UCSD-AML1 (cell line): ENCODE measurements at regions not wholly inside any gene's neighbourhood (a gene's known extent, or its start where the extent isn't known, plus 50 kb on each side); places are given as distances from the start of the nearest gene placed in this dataset.
"Not testable (repeated sequence)": the region's sequence is repeated elsewhere in the genome, so short reads cannot be mapped to it uniquely, and the experiment has no call there.

Experiments
- DNase-seq: peaks from one replicate; lab custom pipeline; 2025; ENCODE audit not compliant: unreplicated experiment; lab: John Stamatoyannopoulos, UW

DNA sequence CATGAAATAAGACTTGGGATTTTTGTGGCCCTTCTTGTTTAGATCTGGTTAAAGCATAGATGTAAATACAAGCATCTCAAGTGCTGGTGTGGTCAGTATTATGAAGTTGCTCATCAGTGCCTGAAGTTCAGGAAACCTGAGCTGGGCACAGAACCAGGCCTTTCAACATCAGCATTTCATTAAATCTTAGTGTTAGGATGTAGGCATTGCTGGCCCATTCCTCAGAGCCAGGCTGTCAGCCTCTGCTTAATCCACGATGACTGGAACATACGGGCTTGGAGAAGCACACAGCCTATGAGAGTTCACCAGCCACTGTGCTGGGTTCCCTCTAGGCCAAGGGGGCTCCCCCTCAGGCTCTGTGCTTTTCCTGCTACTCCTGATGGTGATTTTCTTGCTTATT lies 270.2 kb downstream of the EN1 start:
- DNase-seq: no peak

DNA sequence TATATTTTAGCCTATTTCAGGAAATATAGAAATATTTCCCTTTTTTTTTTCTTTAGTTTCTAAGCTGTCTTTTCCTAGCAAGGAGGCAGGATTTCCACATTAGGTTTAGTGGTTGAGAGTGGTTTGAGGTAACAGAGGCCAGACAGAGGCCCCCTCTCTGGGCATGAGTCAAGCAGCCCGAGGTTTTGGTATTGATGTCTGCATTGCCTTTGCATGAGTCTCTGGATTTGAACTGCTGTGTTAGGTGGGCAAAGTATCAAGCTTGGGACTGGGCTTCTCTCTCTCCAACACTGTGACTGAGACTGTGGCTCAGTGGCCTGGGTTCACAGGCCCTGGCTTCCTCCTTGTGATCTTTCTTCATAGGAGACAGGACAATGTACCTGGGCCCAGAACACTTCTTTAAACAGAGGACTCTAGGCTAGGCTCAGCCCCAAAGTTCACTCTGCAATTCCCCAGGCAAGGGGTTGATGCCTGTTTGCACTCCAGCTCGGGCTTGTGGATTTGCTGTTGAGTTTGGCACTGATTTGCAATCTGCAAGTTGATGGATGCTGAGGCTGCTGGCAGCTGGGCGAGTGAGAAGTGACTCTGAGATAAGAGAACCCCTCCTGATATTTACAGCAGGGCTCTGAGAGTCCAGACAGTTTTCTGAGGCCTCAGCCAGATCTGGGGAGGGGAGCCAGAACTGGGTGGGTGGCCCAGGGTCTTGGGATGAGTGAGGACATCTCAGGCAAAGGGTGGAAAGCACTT lies 271.2 kb downstream of the EN1 start:
- DNase-seq: no peak

DNA sequence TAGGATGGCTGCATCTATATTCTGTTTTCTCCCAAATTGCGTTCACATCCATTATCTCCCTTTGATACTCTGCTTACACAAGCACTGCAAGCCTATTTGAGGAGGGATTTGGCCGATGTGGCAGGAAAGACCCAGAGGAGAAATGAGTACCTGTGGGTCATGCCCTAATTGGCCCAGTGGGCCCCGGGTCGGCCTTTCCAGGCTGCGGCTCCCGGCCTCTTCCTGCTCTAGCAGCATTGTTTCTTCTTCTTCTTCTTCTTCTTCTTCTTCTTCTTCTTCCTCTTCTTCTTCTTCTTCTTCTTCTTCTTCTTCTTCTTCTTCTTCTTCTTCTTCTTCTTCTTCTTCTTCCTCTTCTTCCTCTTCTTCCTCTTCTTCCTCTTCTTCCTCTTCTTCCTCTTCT lies 275.1 kb downstream of the EN1 start:
- DNase-seq: not testable (repeated sequence)

DNA sequence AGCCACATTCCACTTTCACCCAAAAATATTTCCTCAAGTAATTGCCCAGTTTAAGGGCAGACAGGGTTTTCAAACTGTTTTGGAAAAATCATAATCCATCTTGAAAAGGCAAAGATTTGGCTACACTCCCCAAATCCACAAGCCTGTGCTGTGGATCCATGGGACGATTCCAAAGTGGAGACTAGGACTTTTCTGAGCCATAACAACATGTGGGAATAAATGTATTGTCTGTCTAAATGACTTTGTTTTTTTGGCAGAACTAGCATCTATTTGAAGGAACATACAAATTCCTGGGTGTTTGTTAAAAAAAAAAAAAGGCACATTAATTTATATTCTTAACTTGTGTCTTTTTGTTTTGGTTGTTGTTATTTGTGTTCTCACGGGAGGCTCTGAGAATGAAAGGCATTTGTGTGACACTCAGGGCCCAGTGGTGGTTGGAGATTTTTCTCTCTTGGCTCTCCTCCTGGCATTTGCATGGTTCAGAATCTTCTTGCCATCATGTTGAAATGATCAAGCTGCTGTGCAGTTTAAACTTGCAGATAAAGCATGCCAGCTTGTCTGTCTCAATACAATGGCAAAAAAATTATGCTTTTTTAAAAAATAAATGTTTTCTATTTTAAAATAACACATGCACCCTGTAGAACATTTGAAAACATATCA lies 277.4 kb downstream of the EN1 start:
- DNase-seq: no peak

GRCh38 chr2:118568700-118569099 lies 278.7 kb downstream of the EN1 start:
- DNase-seq: no peak

DNA sequence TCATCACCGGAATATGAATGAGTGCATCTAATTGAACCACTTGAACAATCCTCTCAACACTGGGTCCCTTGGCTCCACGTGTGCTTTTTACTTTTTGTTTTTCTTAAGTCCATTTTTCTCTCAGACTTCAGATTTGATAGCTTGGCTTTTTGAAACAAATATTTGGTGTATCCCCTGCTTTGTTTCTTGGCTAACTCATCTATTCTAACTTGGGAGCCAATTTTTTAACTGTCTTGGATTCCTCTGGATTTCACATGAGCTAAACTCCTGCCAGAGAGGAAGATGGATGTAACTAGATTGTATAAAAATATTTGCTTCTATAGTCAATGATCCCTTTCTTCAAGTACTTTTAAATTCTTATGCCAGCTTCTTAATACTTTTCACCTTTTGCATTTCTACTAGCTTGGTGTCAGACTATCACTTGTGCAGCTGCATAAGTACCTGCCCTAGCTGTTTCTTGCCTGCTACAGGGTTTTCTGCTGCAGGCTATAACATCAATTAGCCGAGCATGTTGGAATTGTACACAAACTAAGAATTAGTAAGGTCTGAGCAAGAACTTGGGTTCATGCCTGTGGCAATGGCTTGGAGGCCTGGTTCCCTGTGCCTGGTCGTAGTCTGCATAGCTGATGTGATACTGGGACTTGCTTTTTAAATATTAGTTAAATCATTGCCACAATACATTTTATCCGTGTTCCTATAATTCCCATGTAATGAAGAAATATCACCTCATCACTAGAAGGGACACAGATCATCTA lies 281.5 kb downstream of the EN1 start:
- DNase-seq: no peak

- DNase-seq: no peak
Observed at GRCh38 chr2:118565301-118565700, 282.1 kb downstream of the EN1 start.

- no peak for DNase-seq
Observed at GRCh38 chr2:118562144-118562543, 285.3 kb downstream of the EN1 start.

DNA sequence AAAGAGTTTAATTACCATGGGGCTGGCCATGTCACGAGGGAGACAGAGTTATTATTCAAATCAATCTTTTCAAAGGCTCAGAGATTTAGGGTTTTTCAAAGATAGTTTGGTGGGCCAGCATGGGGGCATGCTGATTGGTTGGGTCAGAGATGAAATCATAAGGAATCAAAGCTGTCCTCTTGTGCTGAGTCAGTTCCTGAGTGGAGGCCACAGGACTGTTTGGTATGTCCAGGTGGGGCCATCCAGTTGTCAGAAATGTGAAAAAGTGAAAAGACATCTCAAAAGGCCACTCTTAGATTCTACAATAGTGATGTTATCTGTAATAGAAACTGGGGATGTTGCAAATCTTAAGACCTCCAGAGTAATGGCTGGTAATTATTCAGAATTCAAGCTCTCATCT lies 288.6 kb downstream of the EN1 start:
- no peak for DNase-seq

DNA sequence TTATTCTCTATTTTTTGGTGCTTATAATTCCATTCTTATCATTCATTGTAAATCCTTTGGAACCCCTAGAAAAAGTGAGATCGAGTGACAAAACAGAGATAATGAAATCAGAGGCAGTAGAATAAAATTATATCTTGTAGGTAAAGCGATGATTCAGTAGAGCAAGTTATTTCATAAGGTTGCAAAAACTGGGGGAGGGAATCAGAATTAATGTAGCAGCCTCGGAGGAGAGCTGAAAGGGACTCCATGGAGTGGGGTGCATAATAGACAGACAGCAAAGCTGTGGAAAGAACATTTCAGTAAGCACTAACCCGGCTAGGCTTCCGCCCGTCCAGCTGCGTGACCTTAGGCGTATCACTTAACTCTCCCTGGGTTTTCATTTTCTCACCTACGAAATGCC lies 289.7 kb downstream of the EN1 start:
- no peak for DNase-seq

GRCh38 chr2:118557016-118557415 lies 290.4 kb downstream of the EN1 start:
- DNase-seq: no peak

- DNase-seq: no peak
Observed at GRCh38 chr2:118554616-118555015, 292.8 kb downstream of the EN1 start.

DNA sequence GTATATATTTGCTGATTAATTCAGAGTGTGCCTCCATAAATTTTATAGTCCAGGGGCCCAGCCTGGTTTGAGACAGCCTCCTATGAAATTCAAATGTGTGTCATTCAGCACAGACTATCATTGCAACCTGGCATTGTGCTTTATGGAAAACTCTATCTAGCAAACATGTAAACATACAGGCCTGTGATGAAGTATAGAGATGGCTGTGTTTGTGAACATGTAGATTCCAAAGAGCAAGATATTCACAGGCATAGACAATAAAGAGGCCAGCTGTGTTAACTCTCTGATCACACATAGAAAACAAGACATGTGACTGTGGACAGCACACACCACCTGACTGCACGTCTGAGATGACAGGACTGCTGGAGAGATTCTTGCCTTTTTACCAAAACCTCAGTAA lies 297.9 kb downstream of the EN1 start:
- no peak for DNase-seq

- DNase-seq: no peak
Observed at GRCh38 chr2:118548880-118549488, 298.5 kb downstream of the EN1 start.

- DNase-seq: no peak
Observed at GRCh38 chr2:118539290-118539689, 308.2 kb downstream of the EN1 start.

GRCh38 chr2:118536306-118536705 lies 311.1 kb downstream of the EN1 start:
- DNase-seq: no peak

- no peak for DNase-seq
Observed at GRCh38 chr2:118535818-118536212, 311.6 kb downstream of the EN1 start.

DNA sequence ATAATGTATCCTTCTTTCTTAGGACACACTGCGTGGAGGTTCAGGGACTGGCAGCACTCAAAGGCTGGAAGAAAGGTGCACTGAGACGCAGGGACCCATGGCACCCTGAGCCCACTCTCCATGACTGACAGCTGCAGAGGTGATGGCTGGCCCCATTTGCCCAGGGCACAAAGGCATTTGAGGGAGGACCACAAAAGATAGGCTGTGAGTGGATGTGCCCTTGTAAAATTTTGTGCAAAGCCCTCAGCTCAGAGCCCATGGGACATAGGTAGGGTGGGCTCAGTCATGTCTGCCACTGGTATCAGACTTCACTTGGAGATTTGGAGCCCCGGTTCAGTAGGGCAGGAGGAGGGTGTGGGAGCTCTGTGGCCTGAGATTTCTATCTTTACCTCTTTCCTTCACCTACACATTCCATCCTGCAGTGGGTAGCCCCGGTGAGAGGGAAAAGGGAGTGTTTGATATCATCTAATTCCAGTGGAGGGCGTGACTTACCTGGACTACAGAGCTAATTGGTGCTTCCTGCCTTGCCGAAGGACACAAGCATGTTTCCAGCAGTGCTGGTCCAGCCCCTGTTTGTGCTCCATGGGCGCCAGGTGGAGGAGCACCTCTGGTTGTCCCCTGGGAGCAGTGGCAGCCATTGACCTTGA lies 312.2 kb downstream of the EN1 start:
- no peak for DNase-seq

- DNase-seq: no peak
Observed at GRCh38 chr2:118530976-118531375, 316.5 kb downstream of the EN1 start.

DNA sequence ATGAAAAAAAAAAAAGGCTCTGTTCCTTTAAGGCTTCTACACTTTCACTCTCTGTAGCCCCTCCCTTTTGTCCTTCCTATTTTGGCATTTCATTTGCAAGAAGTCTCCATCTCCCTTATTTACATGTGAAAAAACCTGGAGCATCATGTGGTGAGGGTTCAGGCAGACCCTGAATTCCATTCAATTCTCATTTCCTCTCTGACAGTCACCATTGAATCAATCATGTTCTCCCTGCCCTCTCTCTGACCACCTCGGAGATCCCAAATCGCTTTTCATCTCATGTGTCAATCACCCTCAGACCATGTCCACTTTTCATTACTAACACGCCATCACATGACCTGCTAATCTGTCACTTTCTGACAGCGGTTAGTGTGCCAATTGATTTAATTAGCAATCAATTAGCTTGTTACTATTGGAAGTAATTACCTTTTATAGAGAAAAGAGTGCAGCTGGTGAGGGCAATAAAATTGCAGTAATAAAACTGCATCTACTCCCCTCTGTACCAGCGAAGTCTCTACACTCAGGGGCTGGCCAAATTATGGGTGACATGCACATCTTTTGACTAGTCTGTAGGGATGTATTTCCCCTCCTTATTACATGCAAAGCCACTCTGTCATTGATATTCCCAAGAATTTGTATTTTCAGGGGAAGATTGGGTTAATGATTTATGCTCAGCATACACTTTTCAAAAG lies 317.4 kb downstream of the EN1 start:
- no peak for DNase-seq

DNA sequence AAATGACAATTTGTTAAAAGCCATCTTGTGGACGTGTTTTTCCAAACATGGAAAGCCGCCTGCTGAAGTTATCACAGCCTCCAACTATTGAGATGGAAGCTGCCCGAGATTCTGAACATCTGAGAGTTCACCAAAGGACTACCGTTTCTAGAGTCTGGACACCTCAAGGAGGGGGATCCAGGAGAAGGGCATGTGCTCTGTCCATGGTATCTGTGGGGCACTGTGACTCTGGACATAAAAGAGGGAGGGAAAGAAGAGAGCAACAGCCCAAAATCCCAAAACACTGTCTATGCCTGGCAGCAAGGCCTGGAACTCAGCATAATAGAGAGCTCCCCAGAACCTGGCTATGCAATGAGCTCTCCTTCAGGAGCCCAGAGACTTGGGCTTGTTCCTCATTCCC lies 319.9 kb downstream of the EN1 start:
- no peak for DNase-seq
